Gastrocnemius medialis (tissue), 4 donors: ENCODE measurements at regions not wholly inside any gene's neighbourhood (a gene's known extent, or its start where the extent isn't known, plus 50 kb on each side); places are given as distances from the start of the nearest gene placed in this dataset.

Source experiments
- POLR2A ChIP-seq, 2 donors: fragments of 450-650 bp; IDR thresholded peaks; one replicate each; pipeline ENCODE4 v1.6.1; 2017; ENCODE audit warnings: antibody characterized with exemption in 2 of 2, mild to moderate bottlenecking in 2 of 2, moderate library complexity in 2 of 2
- TF ChIP-seq, protein P1 (sequence below), 5 experiments: fragments of 450-650 bp in 3 of 5; fragments of 200-600 bp in 2 of 5; sonication (generic) in 2 of 5; IDR thresholded peaks in 4 of 5; conservative IDR thresholded peaks in 1 of 5; 1 replicate in 4 of 5; 2 replicates in 1 of 5; pipeline ENCODE4 v1.5.1; 2016 to 2019; ENCODE audit warnings: antibody characterized with exemption in 5 of 5, mild to moderate bottlenecking in 3 of 5, moderate library complexity in 3 of 5

DNA sequence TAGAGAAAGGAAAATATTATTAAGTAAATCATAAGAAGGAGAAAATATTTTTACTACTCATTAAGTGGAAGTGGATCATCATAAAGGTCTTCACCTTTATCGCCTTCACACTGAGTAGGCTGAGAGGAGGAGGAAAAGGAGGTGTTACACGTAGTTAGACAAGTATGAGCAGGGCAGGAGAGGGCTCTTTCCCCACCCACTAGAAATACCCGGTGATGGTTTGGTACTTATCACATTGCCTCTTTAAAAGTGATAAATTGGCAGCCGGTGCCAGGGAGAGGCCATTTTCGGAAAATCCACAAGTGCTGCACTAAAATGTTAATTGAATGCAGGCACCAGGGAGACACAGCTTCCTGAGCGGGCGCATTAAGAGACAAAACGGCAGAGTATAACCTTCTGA lies 598.7 kb upstream of the SOX11 start:
- no peak for TF ChIP-seq POLR2A (IDR thresholded peaks at IDR 0.05)
- TF ChIP-seq, protein P1, sequence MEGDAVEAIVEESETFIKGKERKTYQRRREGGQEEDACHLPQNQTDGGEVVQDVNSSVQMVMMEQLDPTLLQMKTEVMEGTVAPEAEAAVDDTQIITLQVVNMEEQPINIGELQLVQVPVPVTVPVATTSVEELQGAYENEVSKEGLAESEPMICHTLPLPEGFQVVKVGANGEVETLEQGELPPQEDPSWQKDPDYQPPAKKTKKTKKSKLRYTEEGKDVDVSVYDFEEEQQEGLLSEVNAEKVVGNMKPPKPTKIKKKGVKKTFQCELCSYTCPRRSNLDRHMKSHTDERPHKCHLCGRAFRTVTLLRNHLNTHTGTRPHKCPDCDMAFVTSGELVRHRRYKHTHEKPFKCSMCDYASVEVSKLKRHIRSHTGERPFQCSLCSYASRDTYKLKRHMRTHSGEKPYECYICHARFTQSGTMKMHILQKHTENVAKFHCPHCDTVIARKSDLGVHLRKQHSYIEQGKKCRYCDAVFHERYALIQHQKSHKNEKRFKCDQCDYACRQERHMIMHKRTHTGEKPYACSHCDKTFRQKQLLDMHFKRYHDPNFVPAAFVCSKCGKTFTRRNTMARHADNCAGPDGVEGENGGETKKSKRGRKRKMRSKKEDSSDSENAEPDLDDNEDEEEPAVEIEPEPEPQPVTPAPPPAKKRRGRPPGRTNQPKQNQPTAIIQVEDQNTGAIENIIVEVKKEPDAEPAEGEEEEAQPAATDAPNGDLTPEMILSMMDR (IDR thresholded peaks at IDR 0.05 in 4 of 5, conservative IDR thresholded peaks at IDR 0.05 in 1 of 5) = no peak
